Fibroblast of villous mesenchyme (primary cell): ENCODE measurements at regions not wholly inside any gene's neighbourhood (a gene's known extent, or its start where the extent isn't known, plus 50 kb on each side); places are given as distances from the start of the nearest gene placed in this dataset.

ENCODE experiments used
- DNase-seq: peaks from one replicate; pipeline ENCODE4 v3.0.0-alpha.2; 2010; ENCODE audit warnings: low read depth
- H3K4me3 ChIP-seq: 2 replicates; pipeline ENCODE4 v1.5.1; 2011; ENCODE audit warnings: low read depth, mild to moderate bottlenecking, low read length
- CTCF ChIP-seq: IDR thresholded peaks from 2 replicates; pipeline ENCODE4 v1.5.1; 2012; ENCODE audit warnings: low read depth, mild to moderate bottlenecking, low read length; ENCODE audit not compliant: insufficient read depth

- no peak for TF ChIP-seq CTCF
- DNase-seq: no peak
- no peak overlapping the region for H3K4me3 ChIP-seq
Measured at GRCh38 chr2:45329045-45329677, 281.9 kb downstream of the SRBD1 start.

GRCh38 chr2:45328264-45328870, 282.7 kb downstream of the SRBD1 start:
- TF ChIP-seq CTCF: no peak
- no peak for DNase-seq

DNA sequence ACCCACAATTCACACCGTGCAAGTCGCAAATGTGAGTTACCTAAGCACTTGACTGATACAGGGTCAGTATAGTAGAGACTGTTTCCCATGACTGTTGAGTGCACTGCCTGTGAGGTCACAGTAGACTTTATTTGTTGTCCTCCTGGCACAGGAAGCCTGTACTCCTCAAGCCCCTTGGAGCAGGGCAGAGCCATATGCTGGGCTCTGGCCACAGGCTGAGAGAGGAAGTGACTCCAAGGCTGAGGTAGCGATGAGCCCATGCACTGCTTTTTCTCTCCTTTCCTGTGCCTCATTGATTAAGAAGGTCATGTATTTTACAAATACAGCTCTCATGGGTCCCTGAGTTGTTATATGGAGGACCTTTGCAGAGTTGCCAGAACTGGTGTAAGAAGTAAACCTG, 287.7 kb downstream of the SRBD1 start:
- H3K4me3 ChIP-seq: no peak overlapping the region
- TF ChIP-seq CTCF: no peak
- no peak for DNase-seq

More at GRCh38 chr2:45328264-45328870, 282.7 kb downstream of the SRBD1 start:
- H3K4me3 ChIP-seq: no peak overlapping the region

DNA sequence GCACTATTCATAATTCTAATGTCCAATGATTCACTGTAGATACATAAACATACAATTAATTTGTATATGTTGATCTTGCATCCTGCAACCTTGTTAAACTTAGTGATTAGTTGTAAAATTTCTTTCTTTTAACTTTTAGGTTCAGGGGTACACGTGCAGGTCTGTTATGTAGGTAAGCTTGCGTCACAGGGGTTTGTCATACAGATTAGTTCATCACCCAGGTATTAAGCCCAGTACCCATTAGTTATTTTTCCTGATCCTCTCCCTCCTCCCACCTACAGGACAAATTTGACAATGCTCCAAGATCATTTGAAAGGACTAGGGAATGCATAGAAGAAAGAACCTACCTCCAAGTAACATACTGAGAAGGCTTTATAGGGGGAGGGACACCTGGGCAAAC, 290.1 kb downstream of the SRBD1 start:
- no peak for DNase-seq
- TF ChIP-seq CTCF: no peak
- H3K4me3 ChIP-seq: no peak overlapping the region

- no peak for TF ChIP-seq CTCF
- H3K4me3 ChIP-seq: no peak overlapping the region
- DNase-seq: no peak
Measured at GRCh38 chr2:45319683-45320455, 291.2 kb downstream of the SRBD1 start.

DNA sequence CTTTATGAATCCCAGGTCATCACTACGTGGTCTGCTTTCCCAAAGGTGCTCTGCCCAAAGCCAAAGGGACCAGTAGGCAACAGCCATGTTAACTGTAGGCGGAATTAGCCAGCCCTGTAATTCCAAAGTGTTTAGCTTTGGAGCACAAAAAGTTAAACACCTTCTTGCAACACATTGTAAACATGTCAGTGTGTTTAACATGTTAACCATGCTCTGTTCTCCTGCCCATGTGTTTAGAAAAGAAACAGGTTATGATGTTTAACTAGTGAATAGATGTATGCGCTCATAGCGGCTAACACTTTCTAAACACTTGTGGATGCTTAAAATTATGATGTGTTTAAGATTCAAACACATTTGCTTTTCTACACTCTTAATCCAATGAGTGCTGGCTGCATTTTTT, 292.4 kb downstream of the SRBD1 start:
- DNase-seq: peak; percentile 20
- no peak overlapping the region for H3K4me3 ChIP-seq
- no peak for TF ChIP-seq CTCF
